Tibial nerve (tissue), 4 donors: ENCODE measurements at regions not wholly inside any gene's neighbourhood (a gene's known extent, or its start where the extent isn't known, plus 50 kb on each side); places are given as distances from the start of the nearest gene placed in this dataset.

Experiments
- CTCF ChIP-seq, 5 experiments: fragments of 200-600 bp in 3 of 5; fragments of 450-650 bp in 2 of 5; sonication (generic) in 3 of 5; IDR thresholded peaks; one replicate each; pipeline ENCODE4 v1.5.1; 2016 to 2019; ENCODE audit warnings: antibody characterized with exemption in 5 of 5, mild to moderate bottlenecking in 3 of 5, moderate library complexity in 2 of 5
- EP300 ChIP-seq, 2 donors: sonication (generic); formaldehyde crosslinking; IDR thresholded peaks; one replicate each; pipeline ENCODE4 v1.6.1; 2017; ENCODE audit warnings: antibody characterized with exemption in 2 of 2, mild to moderate bottlenecking in 1 of 2
- POLR2A ChIP-seq, 2 donors: fragments of 450-650 bp; IDR thresholded peaks; one replicate each; pipeline ENCODE4 v1.6.1; 2017; ENCODE audit warnings: antibody characterized with exemption in 2 of 2, mild to moderate bottlenecking in 2 of 2, moderate library complexity in 2 of 2

- no peak for TF ChIP-seq CTCF (IDR thresholded peaks at IDR 0.05)
- no peak for TF ChIP-seq POLR2A (IDR thresholded peaks at IDR 0.05)
- TF ChIP-seq EP300 (IDR thresholded peaks at IDR 0.05) = no peak
Measured at GRCh38 chr18:53657257-53657656, 567.2 kb downstream of the MBD2 start.
